ACHN (cell line): ENCODE measurements at regions not wholly inside any gene's neighbourhood (a gene's known extent, or its start where the extent isn't known, plus 50 kb on each side); places are given as distances from the start of the nearest gene placed in this dataset.

Experiments used
- DNase-seq: peaks from one replicate; pipeline ENCODE4 v3.0.0-alpha.2; 2015
- in situ Hi-C: cut with HindIII; loops from 2 replicates; pipeline ENCODE4 v1.10.0; 2017; ENCODE audit warnings: low sequenced_read_pairs, low pct_ligation_motif_present, low pct_unique_long_range_greater_than_20kb

GRCh38 chr12:115413626-115414025 lies 729.7 kb upstream of the TBX3 start:
- DNase-seq = no peak
- in situ Hi-C loops = no loop called here

- in situ Hi-C loops = no loop called here
Measured at GRCh38 chr12:115412831-115413230, 728.9 kb upstream of the TBX3 start.

GRCh38 chr12:115411121-115411520 lies 727.1 kb upstream of the TBX3 start:
- in situ Hi-C loops = no loop called here

More at GRCh38 chr12:115412831-115413230, 728.9 kb upstream of the TBX3 start:
- DNase-seq = no peak

DNA sequence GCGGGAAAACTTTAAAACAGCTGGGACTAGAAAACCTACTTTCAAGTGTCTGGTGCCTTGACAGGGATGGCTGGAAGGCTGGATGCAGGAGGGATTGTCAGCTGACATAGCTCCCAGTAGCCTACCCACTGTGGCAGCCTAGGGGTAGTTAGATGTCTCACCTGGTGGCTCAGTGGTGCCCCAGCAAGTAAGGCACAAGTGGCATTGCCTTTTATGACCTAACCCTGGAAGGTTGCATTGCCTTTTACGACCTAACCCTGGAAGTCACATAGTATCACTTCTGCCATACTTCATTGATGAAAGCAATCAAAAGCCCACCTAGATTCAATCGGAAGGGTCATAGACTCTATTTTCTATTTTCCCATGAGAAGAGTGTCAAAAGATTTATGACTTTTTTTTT lies 724.7 kb upstream of the TBX3 start:
- in situ Hi-C loops = no loop called here

More at GRCh38 chr12:115411121-115411520, 727.1 kb upstream of the TBX3 start:
- DNase-seq = no peak

DNA sequence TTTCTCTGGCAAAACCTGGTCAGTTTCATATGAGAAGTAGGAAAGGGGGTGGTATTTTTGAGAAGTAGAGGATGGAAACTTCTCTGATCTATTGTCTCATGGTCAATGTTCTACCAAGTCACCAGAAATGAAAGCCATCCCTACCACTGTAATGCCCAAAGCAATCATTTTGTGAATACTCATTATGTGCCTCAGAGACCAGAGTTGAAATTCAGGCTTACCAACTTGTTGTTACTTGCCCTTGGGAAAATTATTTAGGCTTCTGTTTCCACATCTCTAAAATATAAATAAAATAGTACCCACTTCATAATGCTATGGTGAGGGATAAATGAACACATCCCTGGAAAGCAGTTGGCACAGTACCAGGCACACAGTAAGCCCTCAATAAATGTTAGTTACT lies 723.7 kb upstream of the TBX3 start:
- DNase-seq = no peak
- in situ Hi-C loops = no loop called here

More for the DNA sequence above, 724.7 kb upstream of the TBX3 start:
- DNase-seq = no peak

GRCh38 chr12:115407036-115407435 lies 723.1 kb upstream of the TBX3 start:
- no peak for DNase-seq
- in situ Hi-C loops = no loop called here

- DNase-seq = no peak
- in situ Hi-C loops = no loop called here
Measured at GRCh38 chr12:115405471-115405860, 721.5 kb upstream of the TBX3 start.

GRCh38 chr12:115404761-115405470 lies 720.9 kb upstream of the TBX3 start:
- DNase-seq = peak; percentile 74
- in situ Hi-C loops = no loop called here

DNA sequence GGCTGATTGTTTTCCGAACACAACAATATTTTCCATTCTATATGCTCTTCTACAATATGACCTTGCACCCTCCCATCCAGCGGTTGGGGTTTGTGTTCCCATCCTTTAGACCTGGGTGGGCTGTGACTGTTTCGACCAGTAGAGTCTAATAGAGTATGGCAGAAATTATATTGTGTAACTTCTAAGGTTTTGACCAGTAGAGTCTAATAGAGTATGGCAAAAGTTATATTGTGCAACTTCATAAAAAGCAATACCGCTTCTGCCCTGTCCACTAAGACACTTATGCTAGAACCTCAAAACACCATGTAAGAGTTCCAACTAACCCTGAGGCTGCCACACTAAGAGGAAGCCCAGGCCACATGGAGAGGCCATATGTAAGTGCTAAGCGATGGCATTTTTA lies 719.7 kb upstream of the TBX3 start:
- in situ Hi-C loops = no loop called here

GRCh38 chr12:115403253-115403652 lies 719.3 kb upstream of the TBX3 start:
- DNase-seq = no peak
- in situ Hi-C loops = no loop called here

More for the DNA sequence above, 719.7 kb upstream of the TBX3 start:
- no peak for DNase-seq

DNA sequence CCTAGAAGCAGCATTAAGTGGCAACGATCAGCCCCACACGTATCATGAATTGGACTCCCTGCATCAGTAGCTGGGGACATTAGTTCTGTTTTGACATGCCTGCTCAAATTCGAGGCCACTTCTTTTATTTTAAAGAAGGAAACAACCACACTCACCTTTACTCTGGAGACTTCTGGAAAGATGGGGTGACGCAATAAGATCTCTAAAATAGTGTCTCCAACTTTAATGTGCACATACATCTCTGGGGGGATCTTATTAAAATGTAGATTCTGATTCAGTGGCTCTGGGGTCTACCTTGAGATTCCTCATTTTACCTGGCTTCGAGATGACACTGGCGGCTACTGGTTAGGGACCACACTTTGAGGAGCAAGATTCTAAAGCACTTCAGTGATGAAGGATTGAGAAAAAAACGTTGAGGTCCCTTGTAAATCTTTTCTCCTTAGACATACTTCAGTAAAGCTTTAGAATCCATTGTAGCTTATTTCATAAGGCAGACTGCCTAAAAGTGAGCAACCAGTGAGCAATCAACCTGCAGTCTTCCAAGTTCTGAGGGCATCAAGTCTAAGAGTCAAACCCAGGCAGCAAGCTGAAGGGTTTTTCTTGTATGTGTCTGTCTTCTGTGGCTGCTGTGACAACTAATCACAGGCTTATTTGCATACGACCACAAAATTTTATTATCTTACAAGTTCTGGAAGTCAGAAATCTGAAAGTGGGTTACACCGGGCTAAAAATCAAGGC lies 718.6 kb upstream of the TBX3 start:
- DNase-seq = no peak

GRCh38 chr12:115401761-115402160 lies 717.8 kb upstream of the TBX3 start:
- in situ Hi-C loops = no loop called here
- DNase-seq = no peak

More for the DNA sequence above, 718.6 kb upstream of the TBX3 start:
- in situ Hi-C loops = no loop called here

GRCh38 chr12:115400011-115400410 lies 716.0 kb upstream of the TBX3 start:
- in situ Hi-C loops = no loop called here
- no peak for DNase-seq

GRCh38 chr12:115398311-115398781 lies 714.4 kb upstream of the TBX3 start:
- DNase-seq = no peak

DNA sequence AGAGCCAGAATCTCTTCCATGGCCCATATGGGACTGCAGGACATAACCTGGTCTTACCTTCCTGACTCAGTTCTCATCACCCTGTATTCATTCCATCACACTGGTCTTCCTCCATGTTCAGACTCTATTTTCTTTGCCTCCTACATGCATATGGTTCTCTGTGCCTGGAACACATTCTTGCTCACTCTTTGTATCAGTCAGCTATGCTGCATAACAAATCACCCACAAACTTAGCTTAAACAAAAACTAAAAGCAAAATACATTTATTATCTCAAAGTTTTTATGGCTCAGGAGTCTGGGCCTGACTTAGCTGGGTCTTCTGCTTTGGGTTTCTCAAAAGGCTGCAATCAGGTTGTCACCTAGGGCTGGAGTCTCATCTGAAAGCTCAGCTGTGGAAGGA lies 712.6 kb upstream of the TBX3 start:
- no peak for DNase-seq
- in situ Hi-C loops = no loop called here

More at GRCh38 chr12:115398311-115398781, 714.4 kb upstream of the TBX3 start:
- in situ Hi-C loops = no loop called here

GRCh38 chr12:115394496-115395220 lies 710.7 kb upstream of the TBX3 start:
- in situ Hi-C loops = no loop called here
- no peak for DNase-seq

DNA sequence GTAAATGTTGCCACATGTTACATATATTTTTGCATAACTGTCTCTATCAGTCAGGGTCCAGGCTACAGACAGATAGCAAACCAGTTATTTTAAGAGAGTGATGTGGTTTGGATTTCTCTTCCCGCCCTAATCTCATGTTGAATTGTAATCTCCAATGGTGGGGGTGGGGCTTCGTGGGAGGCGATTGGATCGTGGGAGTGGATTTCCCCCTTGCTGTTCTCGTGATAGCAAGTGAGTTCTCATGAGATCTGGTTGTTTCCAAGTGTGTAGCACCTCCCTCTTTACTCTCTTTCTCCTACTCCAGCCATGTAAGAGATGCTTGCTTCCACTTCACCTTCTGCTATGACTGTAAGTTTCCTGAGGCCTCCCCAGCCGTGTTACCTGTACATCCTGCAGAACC lies 704.2 kb upstream of the TBX3 start:
- in situ Hi-C loops = no loop called here
- no peak for DNase-seq

DNA sequence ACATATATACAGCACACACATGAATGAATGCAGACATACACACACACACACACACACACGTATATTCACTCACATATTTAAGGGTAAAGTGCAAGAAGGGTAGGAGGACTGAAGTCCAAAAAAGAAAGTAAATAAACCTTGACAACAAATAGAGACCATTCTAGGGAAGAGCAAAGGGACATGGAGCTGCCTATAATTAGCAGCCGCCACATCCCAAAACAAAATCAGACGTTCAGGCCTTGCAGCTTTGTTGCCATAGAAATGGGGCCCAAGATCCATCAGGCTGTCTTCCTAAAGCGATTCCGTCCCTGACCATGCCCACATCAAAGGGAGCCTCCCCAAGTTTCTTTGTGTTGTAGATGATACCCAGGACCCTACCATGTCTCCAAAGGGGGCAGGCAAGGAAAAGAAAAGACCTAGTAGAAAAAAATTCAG lies 703.5 kb upstream of the TBX3 start:
- DNase-seq = no peak
- in situ Hi-C loops = no loop called here

DNA sequence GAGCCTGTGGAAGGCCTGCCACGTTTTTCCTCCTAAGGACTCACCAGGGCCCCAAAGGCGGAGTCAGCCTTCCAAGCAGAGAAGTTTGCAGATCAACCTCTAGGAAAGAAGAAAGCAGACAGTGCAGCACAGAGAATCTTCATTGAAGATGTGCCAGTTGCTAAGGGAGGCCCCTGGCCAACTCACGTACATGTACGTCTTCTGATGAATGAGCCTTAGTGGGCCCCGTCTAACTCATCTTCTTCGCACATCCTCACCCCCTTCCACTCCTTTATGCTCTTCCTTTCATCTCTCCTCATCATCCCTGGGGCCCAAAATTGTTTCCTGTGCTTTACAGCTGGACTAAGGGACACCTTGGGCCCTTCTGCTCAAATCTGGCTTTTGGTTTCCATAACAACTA lies 703.0 kb upstream of the TBX3 start:
- no peak for DNase-seq
- in situ Hi-C loops = no loop called here
